ENCODE measurements at regions not wholly inside any gene's neighbourhood (a gene's known extent, or its start where the extent isn't known, plus 50 kb on each side); places are given as distances from the start of the nearest gene placed in this dataset.

GRCh38 chr13:75919660-75920199 is 283.6 kb downstream of the LMO7 start:
- no peak for DNase-seq

DNA sequence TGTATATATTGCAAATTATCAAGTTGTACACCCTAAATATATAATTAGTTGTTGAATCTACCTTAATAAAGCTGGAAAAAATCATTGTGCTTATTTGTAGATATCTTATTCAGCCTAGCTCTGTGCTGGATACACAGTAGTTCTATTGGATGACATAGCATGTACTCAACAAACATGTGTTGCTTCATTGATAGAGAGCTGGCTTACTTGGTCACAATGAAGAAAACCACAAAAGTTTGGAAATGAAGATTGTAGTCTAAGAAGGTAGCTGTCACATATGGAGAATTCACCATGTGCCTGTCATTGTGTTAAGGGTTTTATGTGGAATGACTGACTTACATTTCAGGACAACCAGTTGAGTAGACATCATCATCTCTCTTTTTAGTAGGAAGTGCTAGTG is 278.9 kb downstream of the LMO7 start:
- DNase-seq: no peak

DNA sequence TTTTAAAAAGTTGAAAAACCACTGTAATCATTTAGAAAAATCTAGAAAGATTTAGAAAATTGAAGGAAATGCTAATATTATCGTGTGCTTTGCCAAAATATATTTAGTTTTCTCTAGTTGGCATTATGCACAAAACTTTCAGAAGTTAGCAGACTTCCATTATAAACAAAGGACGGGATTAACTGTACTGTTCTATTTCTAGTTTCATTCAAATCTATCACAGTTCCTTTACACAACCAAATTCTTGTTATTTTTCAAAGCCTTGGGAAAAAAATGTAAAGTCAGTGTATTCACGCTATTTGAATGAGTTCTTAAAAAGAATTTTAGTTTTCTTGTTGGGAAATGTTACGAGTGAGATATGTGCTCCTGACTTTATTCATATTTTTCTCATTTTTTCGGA is 277.8 kb downstream of the LMO7 start:
- DNase-seq: no peak

DNA sequence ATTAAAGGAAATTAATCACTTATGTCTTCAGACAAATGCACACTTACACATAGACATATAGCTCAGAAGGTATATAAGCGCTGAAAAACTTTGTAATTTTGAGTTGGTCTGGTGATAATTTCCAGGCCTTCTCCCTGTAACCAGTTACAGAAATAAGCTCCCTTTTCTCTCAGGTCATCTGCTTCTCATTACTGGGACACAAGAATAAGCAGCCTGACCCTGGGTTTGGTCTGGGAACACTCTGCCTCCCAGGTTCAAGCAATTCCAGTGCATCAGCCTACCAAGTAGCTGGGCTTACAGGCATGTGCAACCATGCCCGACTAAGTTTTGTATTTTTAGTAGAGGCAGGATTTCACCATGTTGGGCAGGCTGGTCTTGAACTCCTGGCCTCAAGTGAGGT is 274.5 kb downstream of the LMO7 start:
- DNase-seq: no peak

Measured in NCI-H524 (cell line).